SK-N-SH (cell line): ENCODE measurements at regions not wholly inside any gene's neighbourhood (a gene's known extent, or its start where the extent isn't known, plus 50 kb on each side); places are given as distances from the start of the nearest gene placed in this dataset.

Experiments used
- CTCF ChIA-PET: fragments of 300-600, 350-600 bp; formaldehyde crosslinking; extraction: SDS; loops from one replicate; lab custom pipeline; 2021; lab: Yijun Ruan, JAX
- POLR2A ChIA-PET: fragments of 350-600 bp; sonication (Branson Sonifier 250); formaldehyde crosslinking; extraction: SDS; loops from one replicate; lab custom pipeline; 2020; ENCODE audit warnings: antibody characterized with exemption, inconsistent platforms; lab: Yijun Ruan, JAX
- DNase-seq: peaks from one replicate; pipeline ENCODE4 v3.0.0; 2012
- H2AFZ ChIP-seq: fragments of 200-600 bp; sonication (generic); 2 replicates; pipeline ENCODE4 v1.8.1; 2016; ENCODE audit warnings: antibody characterized with exemption, mild to moderate bottlenecking, low read depth
- H3F3A ChIP-seq: fragments of 200-600 bp; sonication (generic); replicated peaks from 2 replicates; pipeline ENCODE3; 2016; ENCODE audit warnings: antibody characterized with exemption, mild to moderate bottlenecking; ENCODE audit not compliant: insufficient read depth
- H3K27ac ChIP-seq, 2 experiments: fragments of 200-500 bp in 1 of 2; fragments of 200-600 bp in 1 of 2; sonication (Bioruptor generic) in 1 of 2; sonication (generic), shearing (Covaris generic) in 1 of 2; 2 replicates each; pipeline versions ENCODE4 v1.5.1 to v1.6.1; 2014 to 2016; ENCODE audit warnings: low read depth in 2 of 2, inconsistent platforms in 1 of 2, low read length in 1 of 2, mild to moderate bottlenecking in 1 of 2, mixed read lengths in 1 of 2
- H3K27me3 ChIP-seq: fragments of 200-600 bp; sonication (generic), shearing (Covaris generic); 2 replicates; pipeline ENCODE4 v1.6.1; 2016; ENCODE audit warnings: mixed run types; ENCODE audit not compliant: insufficient read depth
- H3K36me3 ChIP-seq, 2 experiments: fragments of 200-500 bp in 1 of 2; fragments of 200-600 bp in 1 of 2; sonication (Bioruptor generic) in 1 of 2; sonication (generic) in 1 of 2; replicated peaks in 1 of 2; 2 replicates each; pipeline versions ENCODE3 to v1.5.1; 2014 to 2016; ENCODE audit warnings: low read length in 1 of 2, mild to moderate bottlenecking in 1 of 2; ENCODE audit not compliant: insufficient read depth in 2 of 2, control insufficient read depth in 1 of 2
- H3K4me1 ChIP-seq, 2 experiments: fragments of 200-500 bp in 1 of 2; fragments of 200-600 bp in 1 of 2; sonication (Bioruptor generic) in 1 of 2; sonication (generic), shearing (Covaris generic) in 1 of 2; 2 replicates each; pipeline versions ENCODE4 v1.5.1 to v1.6.1; 2014 to 2016; ENCODE audit warnings: low read depth in 1 of 2, low read length in 1 of 2, mixed run types in 1 of 2; ENCODE audit not compliant: insufficient read depth in 2 of 2, control insufficient read depth in 1 of 2
- H3K4me2 ChIP-seq: fragments of 200-600 bp; sonication (generic), shearing (Covaris generic); 2 replicates; pipeline ENCODE4 v1.6.1; 2017; ENCODE audit warnings: mixed run types
- H3K4me3 ChIP-seq, 2 experiments: fragments of 200-500 bp in 1 of 2; fragments of 200-600 bp in 1 of 2; sonication (Bioruptor generic) in 1 of 2; sonication (generic), shearing (Covaris generic) in 1 of 2; 2 replicates each; pipeline versions ENCODE4 v1.5.1 to v1.8.1; 2014 to 2016; ENCODE audit warnings: low read depth in 2 of 2, inconsistent platforms in 1 of 2, low read length in 1 of 2, mild to moderate bottlenecking in 1 of 2, mixed read lengths in 1 of 2, moderate library complexity in 1 of 2
- H3K79me2 ChIP-seq: fragments of 200-600 bp; sonication (generic); 2 replicates; pipeline ENCODE4 v1.8.1; 2017; ENCODE audit warnings: mild to moderate bottlenecking; ENCODE audit not compliant: insufficient read depth
- H3K9ac ChIP-seq: fragments of 200-600 bp; sonication (generic); 2 replicates; pipeline ENCODE4 v1.6.1; 2017; ENCODE audit warnings: mixed run types
- H3K9me2 ChIP-seq: fragments of 200-600 bp; sonication (generic); 2 replicates; pipeline ENCODE4 v1.6.1; 2017; ENCODE audit warnings: mixed run types
- H3K9me3 ChIP-seq: fragments of 200-600 bp; sonication (generic); 2 replicates; pipeline ENCODE4 v1.6.1; 2017; ENCODE audit warnings: mixed run types, mild to moderate bottlenecking, moderate library complexity
- H4K20me1 ChIP-seq: fragments of 200-600 bp; sonication (generic); 2 replicates; pipeline ENCODE4 v1.6.1; 2017; ENCODE audit warnings: mild to moderate bottlenecking, mixed run types; ENCODE audit not compliant: insufficient read depth
- CHD2 ChIP-seq: fragments of 150-350 bp; IDR thresholded peaks from 2 replicates; pipeline ENCODE4 v1.6.1; 2018; ENCODE audit warnings: low read length; ENCODE audit not compliant: partially characterized antibody
- EP300 ChIP-seq, 2 experiments: IDR thresholded peaks; 2 replicates each; pipeline versions ENCODE4 v1.4.0 to v1.6.1; 2012; ENCODE audit warnings: borderline replicate concordance in 1 of 2, low read depth in 1 of 2, low read length in 1 of 2
- EZH2phosphoT487 ChIP-seq: fragments of 200-600 bp; sonication (generic); IDR thresholded peaks from 2 replicates; pipeline ENCODE4 v1.6.1; 2017; ENCODE audit warnings: low read depth, mixed run types, mild to moderate bottlenecking, antibody characterized with exemption, moderate library complexity, borderline replicate concordance
- FOSL2 ChIP-seq: IDR thresholded peaks from 2 replicates; pipeline ENCODE4 v1.4.0; 2012; ENCODE audit warnings: low read depth, mild to moderate bottlenecking, moderate library complexity, borderline replicate concordance
- FOXM1 ChIP-seq: IDR thresholded peaks from 2 replicates; pipeline ENCODE4 v1.4.0; 2012; ENCODE audit warnings: low read depth, mild to moderate bottlenecking
- GATA2 ChIP-seq: sonication (generic); formaldehyde crosslinking; IDR thresholded peaks from 2 replicates; pipeline ENCODE4 v1.5.0; 2020; ENCODE audit warnings: mild to moderate bottlenecking, missing genetic modification reagents
- JUND ChIP-seq: IDR thresholded peaks from 2 replicates; pipeline ENCODE4 v1.4.0; 2012
- MXI1 ChIP-seq: IDR thresholded peaks from 2 replicates; pipeline ENCODE4 v1.6.1; 2012; ENCODE audit warnings: mild to moderate bottlenecking, low read depth, low read length, improper control_type of control experiment
- NRF1 ChIP-seq: IDR thresholded peaks from 2 replicates; pipeline ENCODE4 v1.6.1; 2012; ENCODE audit warnings: low read depth, mild to moderate bottlenecking, low read length
- PBX3 ChIP-seq: IDR thresholded peaks from 2 replicates; pipeline ENCODE4; 2012
- POLR2AphosphoS5 ChIP-seq: IDR thresholded peaks from 2 replicates; pipeline ENCODE4 v1.6.1; 2012; ENCODE audit warnings: low read depth, low read length
- RCOR1 ChIP-seq: fragments of 150-350 bp; IDR thresholded peaks from 2 replicates; pipeline ENCODE4 v1.6.1; 2017; ENCODE audit warnings: antibody characterized with exemption, low read length
- REST ChIP-seq: IDR thresholded peaks from 2 replicates; pipeline ENCODE4 v1.6.1; 2012; ENCODE audit warnings: mild to moderate bottlenecking, low read depth, low read length, moderate library complexity
- SIN3A ChIP-seq: IDR thresholded peaks from 2 replicates; pipeline ENCODE4 v1.6.1; 2012; ENCODE audit warnings: low read depth, mild to moderate bottlenecking, low read length, moderate library complexity, borderline replicate concordance
- SMC3 ChIP-seq: IDR thresholded peaks from 2 replicates; pipeline ENCODE4 v1.6.1; 2012; ENCODE audit warnings: low read depth, low read length, improper control_type of control experiment
- TCF12 ChIP-seq: IDR thresholded peaks from 2 replicates; pipeline ENCODE4 v1.4.0; 2012
- TEAD4 ChIP-seq: IDR thresholded peaks from 2 replicates; pipeline ENCODE4 v1.4.0; 2012; ENCODE audit warnings: mild to moderate bottlenecking, borderline replicate concordance; ENCODE audit not compliant: insufficient read depth
- USF2 ChIP-seq: fragments of 150-350 bp; IDR thresholded peaks from 2 replicates; pipeline ENCODE4 v1.6.1; 2017; ENCODE audit warnings: antibody characterized with exemption, low read length, low read depth, borderline replicate concordance
- YY1 ChIP-seq: IDR thresholded peaks from 2 replicates; pipeline ENCODE4 v1.4.0; 2012; ENCODE audit warnings: low read depth, mild to moderate bottlenecking
- WGBS: methylation state at CpG from one replicate; pipeline ENCODE4 v1.1.6; 2017; ENCODE audit warnings: low lambda C conversion rate; 5-methylcytosine and 5-hydroxymethylcytosine counted together

- WGBS = 64% methylated on average over 3 of the region's 3 CpGs
- TF ChIP-seq SMC3 (no peak), PBX3 (no peak), USF2 (no peak), REST (no peak), SIN3A (no peak), CHD2 (no peak), NRF1 (no peak)
- Histone ChIP-seq H3K4me2 (no peak overlapping the region), H3K79me2 (no peaks in the 10 kb centered on the region), H3K9me2 (no peaks in the 10 kb centered on the region), H3K9ac (no peak overlapping the region), H3K27me3 (no peaks in the 10 kb centered on the region), H3K9me3 (no peaks in the 10 kb centered on the region), H2AFZ (no peak overlapping the region), H3K4me3 (no peak overlapping the region), H3K36me3 (no peaks in the 10 kb centered on the region), H4K20me1 (no peaks in the 10 kb centered on the region), H3K27ac (no peak overlapping the region), H3K4me1 (no peaks in the 10 kb centered on the region), H3F3A (no peaks in the 10 kb centered on the region)
- DNase-seq = no peak
- CTCF ChIA-PET = interaction anchor here (1.8 kb wide), 1 partner anchor 9 kb away, joined by 4 read pairs; no protein-coding TSS in a partner anchor
- POLR2A ChIA-PET = no interaction called here
Observed at GRCh38 chr1:79543394-79543793, 536.9 kb upstream of the ADGRL4 start.

- ChIA-PET CTCF (interaction anchor here (1.5 kb wide), 1 partner anchor 11 kb away, joined by 4 read pairs; no protein-coding TSS in a partner anchor), POLR2A (no interaction called here)
- H3K9me2 ChIP-seq = no peaks in the 10 kb centered on the region
- H3K79me2 ChIP-seq = no peaks in the 10 kb centered on the region
- no peaks in the 10 kb centered on the region for H3K4me1 ChIP-seq
- no peak for DNase-seq
- no peaks in the 10 kb centered on the region for H3K9me3 ChIP-seq
- no peaks in the 10 kb centered on the region for H3F3A ChIP-seq
- H3K4me2 ChIP-seq = 0 out of 2 replicates have a peak overlapping the region, but pooled peaks have one; percentile 1
- no peak overlapping the region for H3K9ac ChIP-seq
- H2AFZ ChIP-seq = no peak overlapping the region
- TF ChIP-seq GATA2 (CRISPR knock-in tag) (no peak), SMC3 (no peak), TEAD4 (peak; percentile 32; the same call in 1 of the 2 replicates), EZH2phosphoT487 (no peak), EP300 (IDR thresholded peaks at IDR 0.05; ENCODE audit: borderline replicate concordance in 1 of 2, low read depth in 1 of 2, low read length in 1 of 2) (peak; percentile 40 to 65; a peak in 3 of 4 replicates), MXI1 (no peak), JUND (peak; percentile 63), FOXM1 (0 out of 2 replicates have a peak, but pooled peaks have one; percentile 37), POLR2AphosphoS5 (peak; percentile 36; the same call in 1 of the 2 replicates), TCF12 (peak; percentile 72), RCOR1 (no peak), CHD2 (no peak), FOSL2 (peak; percentile 21; the same call in 1 of the 2 replicates), PBX3 (peak; percentile 64), USF2 (no peak), YY1 (no peak), NRF1 (no peak)
- no peaks in the 10 kb centered on the region for H3K27me3 ChIP-seq
- H4K20me1 ChIP-seq = no peaks in the 10 kb centered on the region
- peak overlapping the region; percentile 15 to 75; a peak in 1 of 4 replicates for H3K27ac ChIP-seq
- H3K4me3 ChIP-seq = no peak overlapping the region
- H3K36me3 ChIP-seq = no peaks in the 10 kb centered on the region
Observed at GRCh38 chr1:79539001-79539400, 532.5 kb upstream of the ADGRL4 start.
